Stomach smooth muscle (tissue), 2 donors: ENCODE measurements at regions not wholly inside any gene's neighbourhood (a gene's known extent, or its start where the extent isn't known, plus 50 kb on each side); places are given as distances from the start of the nearest gene placed in this dataset.
"Not testable (repeated sequence)": the region's sequence is repeated elsewhere in the genome, so short reads cannot be mapped to it uniquely, and the experiment has no call there.

Source experiments
- H3K27ac ChIP-seq: one replicate; pipeline ENCODE4 v1.7.0; 2013; ENCODE audit warnings: mild to moderate bottlenecking, low read length, inconsistent platforms
- H3K27me3 ChIP-seq, 2 donors: one replicate each; pipeline ENCODE4 v1.7.0; 2013; ENCODE audit warnings: low read length in 2 of 2; ENCODE audit not compliant: insufficient read depth in 2 of 2, control insufficient read depth in 1 of 2
- H3K36me3 ChIP-seq, 2 donors: one replicate each; pipeline ENCODE4 v1.7.0; 2013; ENCODE audit warnings: low read length in 2 of 2; ENCODE audit not compliant: control insufficient read depth in 2 of 2, insufficient read depth in 2 of 2
- H3K4me1 ChIP-seq: one replicate; pipeline ENCODE4 v1.7.0; 2013; ENCODE audit warnings: low read length; ENCODE audit not compliant: control insufficient read depth, insufficient read depth
- H3K4me3 ChIP-seq, 2 donors: one replicate each; pipeline ENCODE4 v1.7.0; 2013; ENCODE audit warnings: low read length in 2 of 2
- H3K9ac ChIP-seq, 2 donors: one replicate each; pipeline ENCODE4 v1.7.0; 2013; ENCODE audit warnings: low read length in 2 of 2, mild to moderate bottlenecking in 1 of 2
- H3K9me3 ChIP-seq, 2 donors: one replicate each; pipeline ENCODE4 v1.7.0; 2013; ENCODE audit warnings: low read length in 2 of 2; ENCODE audit not compliant: control insufficient read depth in 2 of 2
- donor health status: healthy.
- donor health status: Pancreatic carcinoma.

GRCh38 chr4:178196751-178197374, 754.6 kb upstream of the AGA start:
- H3K36me3 ChIP-seq, result no peaks in the 10 kb centered on the region
- no peak overlapping the region for H3K4me3 ChIP-seq

GRCh38 chr4:178198691-178199090, 756.5 kb upstream of the AGA start:
- Histone ChIP-seq H3K36me3 (no peaks in the 10 kb centered on the region), H3K4me1 (no peaks in the 10 kb centered on the region), H3K27ac (no peak overlapping the region), H3K9ac (no peak overlapping the region), H3K4me3 (no peak overlapping the region), H3K9me3 (no peaks in the 10 kb centered on the region), H3K27me3 (no peaks in the 10 kb centered on the region)

More at GRCh38 chr4:178196751-178197374, 754.6 kb upstream of the AGA start:
- Histone ChIP-seq H3K9me3 (no peaks in the 10 kb centered on the region), H3K9ac (no peak overlapping the region), H3K27ac (no peak overlapping the region), H3K27me3 (no peaks in the 10 kb centered on the region), H3K4me1 (no peaks in the 10 kb centered on the region)

GRCh38 chr4:178202422-178202821, 760.2 kb upstream of the AGA start:
- H3K4me3 ChIP-seq, result no peak overlapping the region
- H3K9me3 ChIP-seq, result peaks cover 0 to 2% of the 10 kb centered on the region in 2 donors
- no peaks in the 10 kb centered on the region for H3K36me3 ChIP-seq

GRCh38 chr4:178205826-178206225, 763.6 kb upstream of the AGA start:
- Histone ChIP-seq H3K4me1 (no peaks in the 10 kb centered on the region), H3K36me3 (no peaks in the 10 kb centered on the region), H3K27ac (no peak overlapping the region), H3K9ac (no peak overlapping the region), H3K4me3 (no peak overlapping the region), H3K27me3 (no peaks in the 10 kb centered on the region), H3K9me3 (peaks cover 0 to 2% of the 10 kb centered on the region in 2 donors)

More at GRCh38 chr4:178202422-178202821, 760.2 kb upstream of the AGA start:
- Histone ChIP-seq H3K4me1 (no peaks in the 10 kb centered on the region), H3K9ac (no peak overlapping the region), H3K27me3 (no peaks in the 10 kb centered on the region), H3K27ac (no peak overlapping the region)

GRCh38 chr4:178215309-178215708, 773.1 kb upstream of the AGA start:
- Histone ChIP-seq H3K27me3 (no peaks in the 10 kb centered on the region), H3K9ac (no peak overlapping the region), H3K27ac (no peak overlapping the region), H3K36me3 (no peaks in the 10 kb centered on the region), H3K9me3 (no peaks in the 10 kb centered on the region), H3K4me1 (no peaks in the 10 kb centered on the region), H3K4me3 (no peak overlapping the region)

GRCh38 chr4:178215763-178216162, 773.5 kb upstream of the AGA start:
- no peaks in the 10 kb centered on the region for H3K9me3 ChIP-seq
- no peak overlapping the region for H3K27ac ChIP-seq
- no peak overlapping the region for H3K9ac ChIP-seq
- no peaks in the 10 kb centered on the region for H3K27me3 ChIP-seq
- H3K4me3 ChIP-seq, result no peak overlapping the region
- no peaks in the 10 kb centered on the region for H3K36me3 ChIP-seq
- no peaks in the 10 kb centered on the region for H3K4me1 ChIP-seq

- not testable (repeated sequence) for H3K9ac ChIP-seq
These were observed 784.2 kb upstream of the AGA start for GRCh38 chr4:178226421-178226820.

GRCh38 chr4:178233906-178234305, 791.7 kb upstream of the AGA start:
- Histone ChIP-seq H3K36me3 (no peaks in the 10 kb centered on the region), H3K27me3 (no peaks in the 10 kb centered on the region), H3K9ac (no peak overlapping the region), H3K9me3 (peaks cover 0 to 3% of the 10 kb centered on the region in 2 donors), H3K27ac (no peak overlapping the region), H3K4me3 (no peak overlapping the region), H3K4me1 (no peaks in the 10 kb centered on the region)

More at GRCh38 chr4:178226421-178226820, 784.2 kb upstream of the AGA start:
- H3K4me1 ChIP-seq, H3K36me3 ChIP-seq, H3K27ac ChIP-seq, H3K9me3 ChIP-seq, H3K4me3 ChIP-seq, H3K27me3 ChIP-seq: not testable (repeated sequence)

- H3K27ac ChIP-seq, result no peak overlapping the region
- no peaks in the 10 kb centered on the region for H3K27me3 ChIP-seq
- H3K9me3 ChIP-seq, result no peaks in the 10 kb centered on the region
- no peak overlapping the region for H3K9ac ChIP-seq
- H3K36me3 ChIP-seq, result no peaks in the 10 kb centered on the region
- no peak overlapping the region for H3K4me3 ChIP-seq
- no peaks in the 10 kb centered on the region for H3K4me1 ChIP-seq
These were observed 798.7 kb upstream of the AGA start for GRCh38 chr4:178240891-178241290.

GRCh38 chr4:178241601-178242118, 799.4 kb upstream of the AGA start:
- Histone ChIP-seq H3K4me3 (no peak overlapping the region), H3K27ac (no peak overlapping the region), H3K36me3 (no peaks in the 10 kb centered on the region), H3K9me3 (no peaks in the 10 kb centered on the region), H3K9ac (no peak overlapping the region), H3K27me3 (no peaks in the 10 kb centered on the region), H3K4me1 (no peaks in the 10 kb centered on the region)

GRCh38 chr4:178242655-178243054, 800.4 kb upstream of the AGA start:
- Histone ChIP-seq H3K36me3 (no peaks in the 10 kb centered on the region), H3K27me3 (no peaks in the 10 kb centered on the region), H3K9ac (no peak overlapping the region), H3K4me3 (no peak overlapping the region), H3K9me3 (no peaks in the 10 kb centered on the region), H3K27ac (no peak overlapping the region), H3K4me1 (no peaks in the 10 kb centered on the region)
